GM23338 (cell line): ENCODE measurements at regions not wholly inside any gene's neighbourhood (a gene's known extent, or its start where the extent isn't known, plus 50 kb on each side); places are given as distances from the start of the nearest gene placed in this dataset.

Experiments used
- CREB1 ChIP-seq: fragments of 250-450 bp; sonication (Bioruptor Pico); IDR thresholded peaks from 2 replicates; pipeline ENCODE4 v1.5.0; 2020; ENCODE audit warnings: low read depth, mild to moderate bottlenecking, moderate library complexity
- ETS1 ChIP-seq: IDR thresholded peaks from 2 replicates; pipeline ENCODE4 v1.6.1; 2016; ENCODE audit warnings: antibody characterized with exemption
- EZH2 ChIP-seq: fragments of 200-600 bp; sonication (generic); IDR thresholded peaks from one replicate; pipeline ENCODE4 v1.8.0; 2017; ENCODE audit warnings: antibody characterized with exemption, mild to moderate bottlenecking, low read depth; ENCODE audit not compliant: unreplicated experiment
- EZH2phosphoT487 ChIP-seq: fragments of 200-600 bp; sonication (generic); IDR thresholded peaks from one replicate; pipeline ENCODE4 v1.8.1; 2018; ENCODE audit warnings: antibody characterized with exemption; ENCODE audit not compliant: unreplicated experiment
- JUNB ChIP-seq: IDR thresholded peaks from one replicate; pipeline ENCODE4 v1.6.1; 2016; ENCODE audit warnings: antibody characterized with exemption; ENCODE audit not compliant: unreplicated experiment
- POLR2AphosphoS5 ChIP-seq: IDR thresholded peaks from 2 replicates; pipeline ENCODE4 v1.6.1; 2016; ENCODE audit warnings: antibody characterized with exemption, low read depth
- STAT1 ChIP-seq: IDR thresholded peaks from one replicate; pipeline ENCODE4 v1.6.1; 2016; ENCODE audit warnings: antibody characterized with exemption; ENCODE audit not compliant: unreplicated experiment
- ZNF114 ChIP-seq: fragments of 250-450 bp; sonication (Bioruptor Pico); IDR thresholded peaks from 2 replicates; pipeline ENCODE4 v1.5.0; 2020; ENCODE audit warnings: mild to moderate bottlenecking, moderate library complexity
- ZNF331 ChIP-seq: fragments of 250-450 bp; sonication (Bioruptor Pico); IDR thresholded peaks from 2 replicates; pipeline ENCODE4 v1.5.0; 2020; ENCODE audit warnings: low read depth, mild to moderate bottlenecking, moderate library complexity
- TF ChIP-seq, protein P1 (sequence below): fragments of 250-450 bp; sonication (Bioruptor Pico); IDR thresholded peaks from 2 replicates; pipeline ENCODE4 v1.5.0; 2020; ENCODE audit warnings: mild to moderate bottlenecking, moderate library complexity
- TF ChIP-seq, protein P2 (sequence below), 2 experiments: fragments of 200-600 bp in 1 of 2; sonication (generic) in 1 of 2; conservative IDR thresholded peaks; 2 replicates each; pipeline versions ENCODE4 v1.5.1 to v1.6.1; 2016 to 2017; ENCODE audit warnings: antibody characterized with exemption in 2 of 2, low read depth in 2 of 2, mild to moderate bottlenecking in 2 of 2, moderate library complexity in 1 of 2

DNA sequence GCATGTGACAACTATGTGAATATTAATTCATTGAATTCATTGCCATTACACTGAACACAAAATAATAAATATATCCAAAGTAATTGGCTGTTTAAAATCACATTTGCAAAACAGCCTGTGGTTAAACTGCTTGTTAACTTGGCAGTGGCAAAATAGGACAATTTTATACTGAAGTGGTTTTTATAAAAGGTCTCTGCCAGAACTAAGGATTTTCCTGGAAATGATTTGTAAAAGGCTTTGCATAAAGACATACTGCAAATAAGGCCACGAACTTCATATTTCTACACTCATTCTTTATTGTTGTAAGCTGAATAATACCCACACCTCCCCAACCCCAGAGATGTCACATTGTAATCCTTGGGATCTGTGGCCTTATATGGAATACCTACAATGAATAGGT, 370.3 kb upstream of the RGMB start (continued):
- TF ChIP-seq, protein P1, sequence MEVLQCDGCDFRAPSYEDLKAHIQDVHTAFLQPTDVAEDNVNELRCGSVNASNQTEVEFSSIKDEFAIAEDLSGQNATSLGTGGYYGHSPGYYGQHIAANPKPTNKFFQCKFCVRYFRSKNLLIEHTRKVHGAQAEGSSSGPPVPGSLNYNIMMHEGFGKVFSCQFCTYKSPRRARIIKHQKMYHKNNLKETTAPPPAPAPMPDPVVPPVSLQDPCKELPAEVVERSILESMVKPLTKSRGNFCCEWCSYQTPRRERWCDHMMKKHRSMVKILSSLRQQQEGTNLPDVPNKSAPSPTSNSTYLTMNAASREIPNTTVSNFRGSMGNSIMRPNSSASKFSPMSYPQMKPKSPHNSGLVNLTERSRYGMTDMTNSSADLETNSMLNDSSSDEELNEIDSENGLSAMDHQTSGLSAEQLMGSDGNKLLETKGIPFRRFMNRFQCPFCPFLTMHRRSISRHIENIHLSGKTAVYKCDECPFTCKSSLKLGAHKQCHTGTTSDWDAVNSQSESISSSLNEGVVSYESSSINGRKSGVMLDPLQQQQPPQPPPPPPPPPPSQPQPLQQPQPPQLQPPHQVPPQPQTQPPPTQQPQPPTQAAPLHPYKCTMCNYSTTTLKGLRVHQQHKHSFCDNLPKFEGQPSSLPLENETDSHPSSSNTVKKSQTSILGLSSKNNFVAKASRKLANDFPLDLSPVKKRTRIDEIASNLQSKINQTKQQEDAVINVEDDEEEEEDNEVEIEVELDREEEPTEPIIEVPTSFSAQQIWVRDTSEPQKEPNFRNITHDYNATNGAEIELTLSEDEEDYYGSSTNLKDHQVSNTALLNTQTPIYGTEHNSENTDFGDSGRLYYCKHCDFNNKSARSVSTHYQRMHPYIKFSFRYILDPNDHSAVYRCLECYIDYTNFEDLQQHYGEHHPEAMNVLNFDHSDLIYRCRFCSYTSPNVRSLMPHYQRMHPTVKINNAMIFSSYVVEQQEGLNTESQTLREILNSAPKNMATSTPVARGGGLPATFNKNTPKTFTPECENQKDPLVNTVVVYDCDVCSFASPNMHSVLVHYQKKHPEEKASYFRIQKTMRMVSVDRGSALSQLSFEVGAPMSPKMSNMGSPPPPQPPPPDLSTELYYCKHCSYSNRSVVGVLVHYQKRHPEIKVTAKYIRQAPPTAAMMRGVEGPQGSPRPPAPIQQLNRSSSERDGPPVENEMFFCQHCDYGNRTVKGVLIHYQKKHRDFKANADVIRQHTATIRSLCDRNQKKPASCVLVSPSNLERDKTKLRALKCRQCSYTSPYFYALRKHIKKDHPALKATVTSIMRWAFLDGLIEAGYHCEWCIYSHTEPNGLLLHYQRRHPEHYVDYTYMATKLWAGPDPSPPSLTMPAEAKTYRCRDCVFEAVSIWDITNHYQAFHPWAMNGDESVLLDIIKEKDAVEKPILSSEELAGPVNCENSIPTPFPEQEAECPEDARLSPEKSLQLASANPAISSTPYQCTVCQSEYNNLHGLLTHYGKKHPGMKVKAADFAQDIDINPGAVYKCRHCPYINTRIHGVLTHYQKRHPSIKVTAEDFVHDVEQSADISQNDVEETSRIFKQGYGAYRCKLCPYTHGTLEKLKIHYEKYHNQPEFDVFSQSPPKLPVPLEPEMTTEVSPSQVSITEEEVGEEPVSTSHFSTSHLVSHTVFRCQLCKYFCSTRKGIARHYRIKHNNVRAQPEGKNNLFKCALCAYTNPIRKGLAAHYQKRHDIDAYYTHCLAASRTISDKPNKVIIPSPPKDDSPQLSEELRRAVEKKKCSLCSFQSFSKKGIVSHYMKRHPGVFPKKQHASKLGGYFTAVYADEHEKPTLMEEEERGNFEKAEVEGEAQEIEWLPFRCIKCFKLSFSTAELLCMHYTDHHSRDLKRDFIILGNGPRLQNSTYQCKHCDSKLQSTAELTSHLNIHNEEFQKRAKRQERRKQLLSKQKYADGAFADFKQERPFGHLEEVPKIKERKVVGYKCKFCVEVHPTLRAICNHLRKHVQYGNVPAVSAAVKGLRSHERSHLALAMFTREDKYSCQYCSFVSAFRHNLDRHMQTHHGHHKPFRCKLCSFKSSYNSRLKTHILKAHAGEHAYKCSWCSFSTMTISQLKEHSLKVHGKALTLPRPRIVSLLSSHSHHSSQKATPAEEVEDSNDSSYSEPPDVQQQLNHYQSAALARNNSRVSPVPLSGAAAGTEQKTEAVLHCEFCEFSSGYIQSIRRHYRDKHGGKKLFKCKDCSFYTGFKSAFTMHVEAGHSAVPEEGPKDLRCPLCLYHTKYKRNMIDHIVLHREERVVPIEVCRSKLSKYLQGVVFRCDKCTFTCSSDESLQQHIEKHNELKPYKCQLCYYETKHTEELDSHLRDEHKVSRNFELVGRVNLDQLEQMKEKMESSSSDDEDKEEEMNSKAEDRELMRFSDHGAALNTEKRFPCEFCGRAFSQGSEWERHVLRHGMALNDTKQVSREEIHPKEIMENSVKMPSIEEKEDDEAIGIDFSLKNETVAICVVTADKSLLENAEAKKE (CRISPR knock-in tag), result no peak
- no peak for TF ChIP-seq EZH2
- TF ChIP-seq JUNB, result no peak
- no peak for TF ChIP-seq ETS1
- TF ChIP-seq ZNF114 (CRISPR knock-in tag), result no peak
- TF ChIP-seq STAT1, result no peak
- TF ChIP-seq EZH2phosphoT487, result no peak
- no peak for TF ChIP-seq POLR2AphosphoS5
- no peak for TF ChIP-seq ZNF331 (CRISPR knock-in tag)
- no peak for TF ChIP-seq CREB1 (CRISPR knock-in tag)
- TF ChIP-seq, protein P2, sequence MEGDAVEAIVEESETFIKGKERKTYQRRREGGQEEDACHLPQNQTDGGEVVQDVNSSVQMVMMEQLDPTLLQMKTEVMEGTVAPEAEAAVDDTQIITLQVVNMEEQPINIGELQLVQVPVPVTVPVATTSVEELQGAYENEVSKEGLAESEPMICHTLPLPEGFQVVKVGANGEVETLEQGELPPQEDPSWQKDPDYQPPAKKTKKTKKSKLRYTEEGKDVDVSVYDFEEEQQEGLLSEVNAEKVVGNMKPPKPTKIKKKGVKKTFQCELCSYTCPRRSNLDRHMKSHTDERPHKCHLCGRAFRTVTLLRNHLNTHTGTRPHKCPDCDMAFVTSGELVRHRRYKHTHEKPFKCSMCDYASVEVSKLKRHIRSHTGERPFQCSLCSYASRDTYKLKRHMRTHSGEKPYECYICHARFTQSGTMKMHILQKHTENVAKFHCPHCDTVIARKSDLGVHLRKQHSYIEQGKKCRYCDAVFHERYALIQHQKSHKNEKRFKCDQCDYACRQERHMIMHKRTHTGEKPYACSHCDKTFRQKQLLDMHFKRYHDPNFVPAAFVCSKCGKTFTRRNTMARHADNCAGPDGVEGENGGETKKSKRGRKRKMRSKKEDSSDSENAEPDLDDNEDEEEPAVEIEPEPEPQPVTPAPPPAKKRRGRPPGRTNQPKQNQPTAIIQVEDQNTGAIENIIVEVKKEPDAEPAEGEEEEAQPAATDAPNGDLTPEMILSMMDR (conservative IDR thresholded peaks at IDR 0.05; ENCODE audit: low read depth in 2 of 2), result no peak
